ENCODE measurements at regions not wholly inside any gene's neighbourhood (a gene's known extent, or its start where the extent isn't known, plus 50 kb on each side); places are given as distances from the start of the nearest gene placed in this dataset.

DNA sequence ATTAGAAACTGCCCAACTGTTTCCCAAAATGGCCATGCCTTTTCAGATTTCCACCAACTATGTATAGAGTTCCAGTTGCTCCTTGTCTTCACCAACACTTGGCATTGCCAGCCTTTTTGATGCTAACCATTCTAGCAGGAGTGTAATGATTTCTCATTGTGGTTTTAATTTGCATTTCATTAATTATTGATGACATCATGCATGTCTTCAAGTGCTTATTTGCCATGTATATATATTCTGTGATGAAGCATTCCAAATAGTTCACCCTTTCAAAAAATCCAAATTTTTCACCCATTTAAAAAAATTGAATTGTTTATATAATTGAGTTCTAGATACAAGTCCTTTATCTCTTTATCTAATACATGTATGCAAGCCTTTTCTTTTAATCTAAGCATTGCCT lies 245.9 kb upstream of the TNRC6C start:
- Histone ChIP-seq H2AK5ac (ENCODE audit: low read depth, low read length) (no peak overlapping the region), H3K4ac (replicated peaks; ENCODE audit: insufficient read length, low read depth, low read length) (no peak overlapping the region), H4K20me1 (replicated peaks in 1 of 2; ENCODE audit: control insufficient read depth in 1 of 2, insufficient read depth in 2 of 2, low read length in 2 of 2) (no peaks in the 10 kb centered on the region), H3K4me2 (ENCODE audit: insufficient read depth in 1 of 2, low read depth in 2 of 2, low read length in 2 of 2) (no peak overlapping the region), H2BK5ac (ENCODE audit: low read depth, low read length) (no peak overlapping the region), H3K14ac (ENCODE audit: insufficient read length) (no peak overlapping the region), H3K9me3 (ENCODE audit: insufficient read depth in 2 of 2, low read depth in 1 of 2, low read length in 1 of 2) (peaks cover 3 to 9% of the 10 kb centered on the region in 2 experiments; a peak in 2 of 4 replicates), H2BK12ac (ENCODE audit: low read depth, low read length) (no peak overlapping the region), H2BK120ac (replicated peaks; ENCODE audit: low read depth, low read length) (no peak overlapping the region), H4K8ac (ENCODE audit: extremely low read depth, insufficient read depth, low read length) (no peak overlapping the region), H2AFZ (ENCODE audit: low read length) (no peak overlapping the region), H4K91ac (replicated peaks; ENCODE audit: insufficient read length, low read length) (no peak overlapping the region), H3K4me1 (replicated peaks in 1 of 4; ENCODE audit: control insufficient read depth in 3 of 4, insufficient read depth in 4 of 4, low read length in 3 of 4) (peaks cover 0 to 9% (median 4%) of the 10 kb centered on the region in 4 experiments; a peak in 6 of 7 replicates), H3K79me1 (ENCODE audit: low read depth, low read length) (no peaks in the 10 kb centered on the region), H3K23ac (ENCODE audit: insufficient read length) (no peak overlapping the region), H3K23me2 (ENCODE audit: low read depth, low read length) (no peaks in the 10 kb centered on the region; the same call in 1 of the 2 replicates), H3K4me3 (ENCODE audit: extremely low read depth in 1 of 4, insufficient read depth in 2 of 4, low read depth in 3 of 4, low read length in 4 of 4) (no peak overlapping the region), H3K9ac (replicated peaks in 1 of 4; ENCODE audit: extremely low read depth in 1 of 4, low read depth in 3 of 4, low read length in 3 of 4) (no peak overlapping the region), H3K18ac (ENCODE audit: extremely low read depth, low read length) (no peak overlapping the region), H3K79me2 (ENCODE audit: control insufficient read depth in 1 of 2, insufficient read depth in 2 of 2, low read length in 2 of 2) (no peaks in the 10 kb centered on the region), H2BK15ac (ENCODE audit: low read length) (no peak overlapping the region), H3K27me3 (replicated peaks in 1 of 4; ENCODE audit: control insufficient read depth in 3 of 4, extremely low read depth in 1 of 4, insufficient read depth in 3 of 4, low read length in 3 of 4) (peaks cover 0 to 2% (median 0%) of the 10 kb centered on the region in 4 experiments; a peak in 4 of 7 replicates), H3K56ac (replicated peaks; ENCODE audit: insufficient read length, low read depth, low read length) (no peak overlapping the region), H3K27ac (ENCODE audit: low read depth, low read length) (no peak overlapping the region), H4K5ac (ENCODE audit: insufficient read length, low read depth, low read length) (no peak overlapping the region), H2BK20ac (ENCODE audit: low read length) (no peak overlapping the region), H3K36me3 (ENCODE audit: control insufficient read depth in 2 of 4, insufficient read depth in 4 of 4, low read length in 3 of 4) (no peaks in the 10 kb centered on the region)
- ChIA-PET CTCF (ENCODE audit: partially characterized antibody) (no interaction called here), POLR2A (ENCODE audit: partially characterized antibody) (no interaction called here)
- FAIRE-seq (no peak), DNase-seq (ENCODE audit: low read depth in 1 of 2, low spot score in 2 of 2) (no peak)
- TF ChIP-seq BCL11A (IDR thresholded peaks at IDR 0.05; ENCODE audit: low read depth in 2 of 2, low read length in 2 of 2) (no peak), RFX5 (IDR thresholded peaks at IDR 0.05; ENCODE audit: borderline replicate concordance, low read depth, low read length) (no peak), SP2 (IDR thresholded peaks at IDR 0.05; ENCODE audit: low read length) (no peak), CTCF (IDR thresholded peaks at IDR 0.05; ENCODE audit: control extremely low read depth in 1 of 3, insufficient read depth in 1 of 3, low read depth in 1 of 3, low read length in 3 of 3) (no peak), BRCA1 (IDR thresholded peaks at IDR 0.05; ENCODE audit: low read depth, low read length) (no peak), CHD1 (IDR thresholded peaks at IDR 0.05; ENCODE audit: low read depth, low read length) (no peak), SP1 (IDR thresholded peaks at IDR 0.05; ENCODE audit: low read depth, low read length) (no peak), KDM4A (IDR thresholded peaks at IDR 0.05; ENCODE audit: low read depth, low read length, severe bottlenecking) (no peak)
